ENCODE measurements at regions not wholly inside any gene's neighbourhood (a gene's known extent, or its start where the extent isn't known, plus 50 kb on each side); places are given as distances from the start of the nearest gene placed in this dataset.

- ATAC-seq = no peak
- intact Hi-C loops (cut with DNase I) = no loop called here
- DNase-seq = no peak
Observed at GRCh38 chr1:82759035-82759434, 958.3 kb downstream of the ADGRL2 start.

GRCh38 chr1:82755671-82756070 is 954.9 kb downstream of the ADGRL2 start:
- intact Hi-C loops (cut with DNase I) = no loop called here
- ATAC-seq = no peak
- no peak for DNase-seq

GRCh38 chr1:82755191-82755590 is 954.5 kb downstream of the ADGRL2 start:
- no peak for DNase-seq
- intact Hi-C loops (cut with DNase I) = no loop called here
- ATAC-seq = no peak

GRCh38 chr1:82752046-82752445 is 951.3 kb downstream of the ADGRL2 start:
- DNase-seq = no peak
- no peak for ATAC-seq
- intact Hi-C loops (cut with DNase I) = no loop called here

GRCh38 chr1:82733645-82734044 is 932.9 kb downstream of the ADGRL2 start:
- ATAC-seq = no peak
- intact Hi-C loops (cut with DNase I) = no loop called here
- no peak for DNase-seq

GRCh38 chr1:82731216-82731615 is 930.5 kb downstream of the ADGRL2 start:
- DNase-seq = no peak
- intact Hi-C loops (cut with DNase I) = no loop called here
- ATAC-seq = no peak

GRCh38 chr1:82728206-82728605 is 927.5 kb downstream of the ADGRL2 start:
- DNase-seq (no peak), ATAC-seq (no peak)
- intact Hi-C loops (cut with DNase I) = no loop called here

GRCh38 chr1:82724246-82724645 is 923.5 kb downstream of the ADGRL2 start:
- intact Hi-C loops (cut with DNase I) = no loop called here
- ATAC-seq = no peak
- no peak for DNase-seq

- DNase-seq (no peak), ATAC-seq (no peak)
- intact Hi-C loops (cut with DNase I) = no loop called here
Observed at GRCh38 chr1:82722608-82723007, 921.9 kb downstream of the ADGRL2 start.

GRCh38 chr1:82721702-82722101 is 921.0 kb downstream of the ADGRL2 start:
- ATAC-seq = no peak
- DNase-seq = no peak
- intact Hi-C loops (cut with DNase I) = no loop called here

GRCh38 chr1:82718719-82719419 is 918.1 kb downstream of the ADGRL2 start:
- intact Hi-C loops (cut with DNase I) = no loop called here
- ATAC-seq = no peak

GRCh38 chr1:82710091-82710490 is 909.4 kb downstream of the ADGRL2 start:
- DNase-seq (no peak), ATAC-seq (no peak)
- intact Hi-C loops (cut with DNase I) = no loop called here

More at GRCh38 chr1:82718719-82719419, 918.1 kb downstream of the ADGRL2 start:
- DNase-seq = no peak

GRCh38 chr1:82707681-82708080 is 906.9 kb downstream of the ADGRL2 start:
- DNase-seq (no peak), ATAC-seq (no peak)
- intact Hi-C loops (cut with DNase I) = no loop called here

GRCh38 chr1:82706741-82707140 is 906.0 kb downstream of the ADGRL2 start:
- DNase-seq (no peak), ATAC-seq (no peak)
- intact Hi-C loops (cut with DNase I) = no loop called here

GRCh38 chr1:82704966-82705365 is 904.2 kb downstream of the ADGRL2 start:
- intact Hi-C loops (cut with DNase I) = no loop called here
- DNase-seq = no peak
- ATAC-seq = no peak

GRCh38 chr1:82704393-82704792 is 903.7 kb downstream of the ADGRL2 start:
- ATAC-seq = peak; percentile 38 to 45
- DNase-seq = no peak
- intact Hi-C loops (cut with DNase I) = no loop called here

- intact Hi-C loops (cut with DNase I) = no loop called here
- DNase-seq = no peak
- ATAC-seq = no peak
Observed at GRCh38 chr1:82703951-82704350, 903.2 kb downstream of the ADGRL2 start.

GRCh38 chr1:82700476-82700875 is 899.7 kb downstream of the ADGRL2 start:
- intact Hi-C loops (cut with DNase I) = no loop called here
- no peak for ATAC-seq

GRCh38 chr1:82697965-82698364 is 897.2 kb downstream of the ADGRL2 start:
- DNase-seq = peak; percentile 19
- intact Hi-C loops (cut with DNase I) = no loop called here
- ATAC-seq = peak in 1 of 2 donors; percentile 53

More at GRCh38 chr1:82700476-82700875, 899.7 kb downstream of the ADGRL2 start:
- DNase-seq = no peak

GRCh38 chr1:82695443-82695842 is 894.7 kb downstream of the ADGRL2 start:
- DNase-seq (no peak), ATAC-seq (no peak)
- intact Hi-C loops (cut with DNase I) = no loop called here

- intact Hi-C loops (cut with DNase I) = no loop called here
- ATAC-seq = no peak
Observed at GRCh38 chr1:82690411-82690810, 889.7 kb downstream of the ADGRL2 start.

GRCh38 chr1:82689217-82689616 is 888.5 kb downstream of the ADGRL2 start:
- DNase-seq (no peak), ATAC-seq (no peak)
- intact Hi-C loops (cut with DNase I) = no loop called here

More at GRCh38 chr1:82690411-82690810, 889.7 kb downstream of the ADGRL2 start:
- no peak for DNase-seq

Data from left cardiac atrium (tissue), 4 donors.